Tibial artery (tissue), 4 donors: ENCODE measurements at regions not wholly inside any gene's neighbourhood (a gene's known extent, or its start where the extent isn't known, plus 50 kb on each side); places are given as distances from the start of the nearest gene placed in this dataset.

Source experiments
- DNase-seq, 2 donors: peaks; one replicate each; pipeline ENCODE4 v3.0.0-alpha.2; 2019
- H3K27ac ChIP-seq, 2 donors: fragments of 200-600 bp; sonication (generic) in 1 of 2; 1 replicate in 1 of 2; 2 replicates in 1 of 2; pipeline ENCODE4 v1.5.1; 2018 to 2019; ENCODE audit warnings: mild to moderate bottlenecking in 1 of 2
- H3K27me3 ChIP-seq, 2 donors: fragments of 200-600 bp; sonication (generic) in 1 of 2; one replicate each; pipeline versions ENCODE4 v1.5.1 to v1.6.0; 2016 to 2019
- H3K36me3 ChIP-seq, 3 donors: fragments of 200-600 bp; sonication (generic) in 2 of 3; one replicate each; pipeline ENCODE4 v1.5.1; 2016 to 2019; ENCODE audit warnings: mild to moderate bottlenecking in 2 of 3
- H3K4me1 ChIP-seq, 4 donors: fragments of 200-600 bp; sonication (generic) in 2 of 4; 1 replicate in 3 of 4; 2 replicates in 1 of 4; pipeline ENCODE4 v1.5.1; 2016 to 2019
- H3K4me3 ChIP-seq, 2 donors: fragments of 200-600 bp; sonication (generic) in 1 of 2; 1 replicate in 1 of 2; 2 replicates in 1 of 2; pipeline ENCODE4 v1.5.1; 2018 to 2019; ENCODE audit warnings: mild to moderate bottlenecking in 2 of 2
- H3K9me3 ChIP-seq, 3 donors: fragments of 200-600 bp; sonication (generic) in 1 of 3; one replicate each; pipeline ENCODE4 v1.5.1; 2016 to 2019
- intact Hi-C: fragments of 100-400 bp; cut with DNase I; formaldehyde crosslinking; loops from one replicate; pipeline ENCODE4 v1.15.0; 2023; ENCODE audit warnings: low total_unique reads
- TF ChIP-seq, protein P1 (sequence below), 2 experiments: fragments of 200-600 bp in 1 of 2; fragments of 450-650 bp in 1 of 2; IDR thresholded peaks; one replicate each; pipeline ENCODE4 v1.5.1; 2017 to 2019; ENCODE audit warnings: antibody characterized with exemption in 2 of 2, mild to moderate bottlenecking in 1 of 2, moderate library complexity in 1 of 2

DNA sequence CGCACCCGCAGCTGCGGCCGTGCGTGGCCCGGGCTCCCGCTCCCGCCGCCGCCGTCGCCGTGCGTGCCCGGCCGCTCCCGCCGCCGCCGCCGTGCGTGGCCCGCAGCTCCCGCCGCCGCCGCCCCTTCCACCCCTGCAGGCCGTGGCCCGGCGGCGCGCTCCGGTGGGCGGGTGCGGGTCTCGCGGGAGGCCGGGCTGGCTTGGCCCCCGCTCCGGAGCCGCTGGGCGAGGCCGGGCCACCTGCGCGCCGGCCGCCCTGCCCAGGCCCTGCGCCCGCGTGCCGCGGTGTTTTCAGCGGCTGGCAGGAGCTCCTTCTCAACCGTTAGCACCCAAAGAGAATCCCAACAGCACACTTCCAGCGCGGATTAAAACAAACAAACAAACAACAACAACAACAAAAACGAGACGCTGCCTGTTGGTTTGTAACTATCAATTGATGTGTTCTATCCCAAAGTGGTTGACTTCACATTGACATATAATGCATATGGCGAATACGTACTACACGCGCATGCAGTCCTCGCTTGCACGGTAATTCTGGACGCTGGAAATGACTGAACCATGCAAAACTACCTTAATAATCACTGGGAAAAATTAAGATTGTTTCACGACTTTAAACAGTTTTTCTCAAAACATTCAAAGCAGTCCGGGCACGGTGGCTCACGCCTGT lies 113.7 kb upstream of the GOLGA8J start:
- Histone ChIP-seq H3K9me3 (peaks cover 0 to 9% (median 0%) of the 10 kb centered on the region in 3 donors), H3K27me3 (peaks cover 0 to 29% of the 10 kb centered on the region in 2 donors), H3K36me3 (no peaks in the 10 kb centered on the region), H3K4me3 (peak overlapping the region; percentile 36 to 53), H3K4me1 (peaks cover 0 to 7% (median 2%) of the 10 kb centered on the region in 4 donors), H3K27ac (no peak overlapping the region)
- TF ChIP-seq, protein P1, sequence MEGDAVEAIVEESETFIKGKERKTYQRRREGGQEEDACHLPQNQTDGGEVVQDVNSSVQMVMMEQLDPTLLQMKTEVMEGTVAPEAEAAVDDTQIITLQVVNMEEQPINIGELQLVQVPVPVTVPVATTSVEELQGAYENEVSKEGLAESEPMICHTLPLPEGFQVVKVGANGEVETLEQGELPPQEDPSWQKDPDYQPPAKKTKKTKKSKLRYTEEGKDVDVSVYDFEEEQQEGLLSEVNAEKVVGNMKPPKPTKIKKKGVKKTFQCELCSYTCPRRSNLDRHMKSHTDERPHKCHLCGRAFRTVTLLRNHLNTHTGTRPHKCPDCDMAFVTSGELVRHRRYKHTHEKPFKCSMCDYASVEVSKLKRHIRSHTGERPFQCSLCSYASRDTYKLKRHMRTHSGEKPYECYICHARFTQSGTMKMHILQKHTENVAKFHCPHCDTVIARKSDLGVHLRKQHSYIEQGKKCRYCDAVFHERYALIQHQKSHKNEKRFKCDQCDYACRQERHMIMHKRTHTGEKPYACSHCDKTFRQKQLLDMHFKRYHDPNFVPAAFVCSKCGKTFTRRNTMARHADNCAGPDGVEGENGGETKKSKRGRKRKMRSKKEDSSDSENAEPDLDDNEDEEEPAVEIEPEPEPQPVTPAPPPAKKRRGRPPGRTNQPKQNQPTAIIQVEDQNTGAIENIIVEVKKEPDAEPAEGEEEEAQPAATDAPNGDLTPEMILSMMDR (IDR thresholded peaks at IDR 0.05), result no peak
- intact Hi-C loops, result no loop called here
- DNase-seq, result no peak

DNA sequence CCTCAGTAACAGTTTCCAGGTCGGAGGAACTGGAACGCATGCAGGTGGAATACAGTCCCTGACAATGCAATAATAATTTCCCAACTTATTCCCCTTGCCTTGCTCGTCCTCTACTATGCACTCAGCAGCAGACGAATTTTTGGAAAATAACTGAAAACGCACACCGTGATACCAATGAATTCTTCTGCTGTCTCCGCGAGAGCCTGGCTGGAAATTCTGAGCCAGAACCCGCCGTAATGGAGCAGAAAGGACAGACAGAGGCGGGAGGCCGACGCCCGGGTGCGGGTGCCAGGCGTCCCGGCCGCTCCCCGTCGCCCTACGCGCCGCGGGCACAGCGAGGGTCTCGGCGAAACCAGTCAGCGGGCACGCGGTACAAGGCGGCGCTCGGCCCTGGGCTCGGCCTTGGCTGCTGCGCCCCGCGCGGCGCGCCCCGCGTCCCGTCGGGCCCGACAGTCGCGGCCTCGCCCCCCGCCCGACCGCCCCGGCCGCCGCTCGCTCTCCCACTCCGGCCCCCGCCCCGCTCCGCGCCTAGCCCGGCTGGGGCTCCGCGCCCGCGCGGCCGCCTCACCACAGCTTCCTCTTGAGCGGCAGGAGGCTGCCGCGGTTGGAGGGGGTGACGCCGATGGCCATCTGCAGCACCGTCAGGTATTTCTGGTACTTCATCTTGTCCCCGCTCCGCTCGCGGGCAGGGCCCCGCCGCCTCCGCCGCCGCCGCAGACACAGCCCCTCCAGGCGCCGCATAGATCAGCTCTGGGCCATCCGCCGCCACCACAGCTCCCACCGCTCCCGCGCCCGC lies 114.5 kb upstream of the GOLGA8J start:
- H3K27me3 ChIP-seq, result peaks cover 0 to 29% of the 10 kb centered on the region in 2 donors
- TF ChIP-seq, protein P1 (IDR thresholded peaks at IDR 0.05), result no peak
- H3K9me3 ChIP-seq, result peaks cover 0 to 9% (median 0%) of the 10 kb centered on the region in 3 donors
- H3K27ac ChIP-seq, result no peak overlapping the region
- intact Hi-C loops, result no loop called here
- H3K4me1 ChIP-seq, result peaks cover 0 to 7% (median 2%) of the 10 kb centered on the region in 4 donors
- peak overlapping the region; percentile 36 to 53 for H3K4me3 ChIP-seq
- no peak for DNase-seq
- no peaks in the 10 kb centered on the region for H3K36me3 ChIP-seq

DNA sequence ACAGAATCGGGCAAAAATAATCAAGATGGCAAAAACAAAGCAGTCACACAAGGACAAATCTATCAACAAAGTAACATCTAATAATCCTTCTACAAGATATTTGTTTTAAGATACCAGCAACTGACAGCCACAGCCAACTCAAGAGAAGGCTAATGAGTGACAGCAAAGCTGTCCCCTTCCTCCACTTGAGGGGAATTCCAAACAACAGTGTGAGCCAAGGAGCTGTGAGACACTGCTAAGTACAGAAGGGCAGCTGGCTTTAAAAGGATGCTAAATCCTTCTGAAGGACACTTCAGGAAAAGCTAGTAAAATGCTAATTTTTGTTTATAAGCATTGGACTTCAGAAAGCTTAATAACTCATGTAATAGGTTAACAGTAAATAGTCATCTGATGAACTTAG lies 120.3 kb upstream of the GOLGA8J start:
- intact Hi-C loops, result no loop called here
- TF ChIP-seq, protein P1 (IDR thresholded peaks at IDR 0.05), result no peak
- H3K27ac ChIP-seq, result no peak overlapping the region

DNA sequence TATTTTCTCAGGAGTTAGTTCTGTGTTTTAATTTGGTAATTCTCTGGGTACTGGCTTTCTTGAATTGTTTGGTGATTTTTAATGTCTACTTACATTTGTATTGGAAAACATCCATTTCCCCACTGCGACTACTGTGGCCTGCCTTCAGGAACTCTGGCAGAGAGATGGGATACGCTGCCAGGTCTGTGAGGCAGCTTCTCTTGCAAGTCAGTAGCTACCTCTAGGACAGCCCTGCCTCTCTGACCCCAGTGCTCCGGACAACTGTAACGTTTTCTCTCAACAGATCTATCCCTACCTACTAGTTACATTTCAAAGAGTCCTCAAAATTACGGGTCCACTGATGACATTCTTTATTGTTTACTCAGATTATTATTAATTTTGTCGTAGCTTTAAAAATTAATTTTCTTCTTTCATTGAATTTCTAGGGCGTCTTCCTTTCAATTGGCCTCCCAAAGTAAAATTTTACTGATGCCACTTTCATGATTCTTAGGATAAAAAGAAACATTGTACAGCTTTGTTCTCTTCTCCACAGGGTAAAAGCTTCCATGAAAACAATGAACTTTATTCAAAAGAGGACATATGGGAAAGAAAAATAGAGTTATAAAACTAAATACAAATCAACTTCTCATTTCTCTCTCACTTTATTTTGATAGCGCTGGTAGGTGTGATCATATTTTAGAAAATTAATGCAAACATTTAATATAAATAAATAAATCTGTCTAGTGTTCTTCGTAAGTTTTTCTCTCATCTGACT lies 123.2 kb upstream of the GOLGA8J start:
- no peak for DNase-seq
- Histone ChIP-seq H3K36me3 (no peaks in the 10 kb centered on the region), H3K4me3 (no peak overlapping the region), H3K4me1 (no peaks in the 10 kb centered on the region), H3K27ac (no peak overlapping the region), H3K9me3 (no peaks in the 10 kb centered on the region), H3K27me3 (no peaks in the 10 kb centered on the region)
- TF ChIP-seq, protein P1 (IDR thresholded peaks at IDR 0.05), result no peak
- intact Hi-C loops, result no loop called here

More for the DNA sequence above, 120.3 kb upstream of the GOLGA8J start:
- DNase-seq, result no peak
- H3K9me3 ChIP-seq, result no peaks in the 10 kb centered on the region
- H3K4me1 ChIP-seq, result no peaks in the 10 kb centered on the region
- H3K36me3 ChIP-seq, result no peaks in the 10 kb centered on the region
- no peak overlapping the region for H3K4me3 ChIP-seq
- H3K27me3 ChIP-seq, result peaks cover 0 to 10% of the 10 kb centered on the region in 2 donors

DNA sequence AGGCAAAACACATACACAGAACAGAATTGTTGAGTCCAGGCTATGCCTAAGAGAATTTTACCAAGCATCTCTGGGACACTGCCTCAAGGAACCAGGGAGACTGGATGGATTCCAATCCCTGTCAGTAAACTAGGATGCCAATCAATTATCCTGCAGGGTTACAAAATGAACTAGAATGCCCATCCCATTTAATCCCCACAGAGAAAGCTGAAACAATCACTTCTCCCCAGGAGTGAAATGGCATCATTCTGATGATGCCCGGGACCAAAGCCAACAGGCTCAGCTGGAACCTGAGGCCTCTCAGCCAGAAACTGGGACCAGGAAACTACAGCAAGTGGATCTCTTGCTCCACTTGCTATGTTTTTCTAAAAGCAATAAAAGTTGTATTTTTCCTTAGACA lies 130.0 kb upstream of the TJP1 start:
- no peaks in the 10 kb centered on the region for H3K4me1 ChIP-seq
- no peaks in the 10 kb centered on the region for H3K36me3 ChIP-seq
- no peak for DNase-seq
- H3K27ac ChIP-seq, result no peak overlapping the region
- TF ChIP-seq, protein P1 (IDR thresholded peaks at IDR 0.05), result no peak
- intact Hi-C loops, result no loop called here
- H3K27me3 ChIP-seq, result no peaks in the 10 kb centered on the region
- H3K4me3 ChIP-seq, result no peak overlapping the region
- no peaks in the 10 kb centered on the region for H3K9me3 ChIP-seq
